Chondrocyte (in vitro differentiated cells): ENCODE measurements at regions not wholly inside any gene's neighbourhood (a gene's known extent, or its start where the extent isn't known, plus 50 kb on each side); places are given as distances from the start of the nearest gene placed in this dataset.

Experiments
- DNase-seq: peaks from one replicate; pipeline ENCODE4 v3.0.0; 2021; ENCODE audit warnings: mixed read lengths, low spot score
- H3K27ac Mint-ChIP-seq: one replicate; pipeline ENCODE4 v1.8.0; 2021; ENCODE audit warnings: mild to moderate bottlenecking, moderate library complexity, mixed read lengths; ENCODE audit not compliant: unreplicated experiment
- H3K27me3 Mint-ChIP-seq: 2 replicates; pipeline ENCODE4 v1.8.0; 2021; ENCODE audit warnings: low read depth, mixed read lengths
- H3K36me3 Mint-ChIP-seq: 2 replicates; pipeline ENCODE4 v1.8.0; 2021; ENCODE audit warnings: low read depth, mixed read lengths
- H3K4me1 Mint-ChIP-seq: 2 replicates; pipeline ENCODE4 v1.8.0; 2021; ENCODE audit warnings: low read depth, mild to moderate bottlenecking, mixed read lengths
- H3K4me3 Mint-ChIP-seq: one replicate; pipeline ENCODE4 v1.8.0; 2021; ENCODE audit warnings: mild to moderate bottlenecking, moderate library complexity, mixed read lengths; ENCODE audit not compliant: unreplicated experiment
- H3K9me3 Mint-ChIP-seq: 2 replicates; pipeline ENCODE4 v1.8.0; 2021; ENCODE audit warnings: low read depth, mixed read lengths
- TF ChIP-seq, protein P1 (sequence below): fragments of 200-600 bp; sonication (generic); IDR thresholded peaks from 2 replicates; pipeline ENCODE4 v1.5.0; 2021; ENCODE audit warnings: antibody characterized with exemption, mild to moderate bottlenecking, moderate library complexity

DNA sequence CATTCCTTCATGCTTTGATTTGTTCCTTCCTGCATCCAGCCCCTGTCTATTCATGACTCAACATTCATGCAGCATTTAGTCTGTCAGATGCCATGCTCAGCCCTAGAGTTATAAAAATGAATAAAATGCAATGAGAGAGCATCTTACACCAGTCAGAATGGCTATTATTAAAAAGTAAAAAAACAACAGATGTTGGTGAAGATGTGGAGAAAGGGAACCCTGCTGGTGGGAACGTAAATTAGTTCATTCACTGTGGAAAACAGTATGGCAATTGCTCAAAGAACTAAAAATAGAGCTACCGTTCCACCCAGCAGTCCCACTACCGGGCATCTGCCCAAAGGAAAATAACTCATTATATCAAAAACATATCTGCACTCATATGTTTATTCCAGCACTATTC lies 70.0 kb upstream of the GTF3A start:
- Mint-ChIP-seq H3K9me3 (peaks cover 4% of the 10 kb centered on the region), H3K27ac (peak overlapping the region; percentile 2), H3K36me3 (no peaks in the 10 kb centered on the region), H3K4me3 (no peak overlapping the region), H3K27me3 (peaks cover 15% of the 10 kb centered on the region), H3K4me1 (peaks cover 12% of the 10 kb centered on the region)
- TF ChIP-seq, protein P1, sequence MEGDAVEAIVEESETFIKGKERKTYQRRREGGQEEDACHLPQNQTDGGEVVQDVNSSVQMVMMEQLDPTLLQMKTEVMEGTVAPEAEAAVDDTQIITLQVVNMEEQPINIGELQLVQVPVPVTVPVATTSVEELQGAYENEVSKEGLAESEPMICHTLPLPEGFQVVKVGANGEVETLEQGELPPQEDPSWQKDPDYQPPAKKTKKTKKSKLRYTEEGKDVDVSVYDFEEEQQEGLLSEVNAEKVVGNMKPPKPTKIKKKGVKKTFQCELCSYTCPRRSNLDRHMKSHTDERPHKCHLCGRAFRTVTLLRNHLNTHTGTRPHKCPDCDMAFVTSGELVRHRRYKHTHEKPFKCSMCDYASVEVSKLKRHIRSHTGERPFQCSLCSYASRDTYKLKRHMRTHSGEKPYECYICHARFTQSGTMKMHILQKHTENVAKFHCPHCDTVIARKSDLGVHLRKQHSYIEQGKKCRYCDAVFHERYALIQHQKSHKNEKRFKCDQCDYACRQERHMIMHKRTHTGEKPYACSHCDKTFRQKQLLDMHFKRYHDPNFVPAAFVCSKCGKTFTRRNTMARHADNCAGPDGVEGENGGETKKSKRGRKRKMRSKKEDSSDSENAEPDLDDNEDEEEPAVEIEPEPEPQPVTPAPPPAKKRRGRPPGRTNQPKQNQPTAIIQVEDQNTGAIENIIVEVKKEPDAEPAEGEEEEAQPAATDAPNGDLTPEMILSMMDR = peak; percentile 69
- no peak for DNase-seq

DNA sequence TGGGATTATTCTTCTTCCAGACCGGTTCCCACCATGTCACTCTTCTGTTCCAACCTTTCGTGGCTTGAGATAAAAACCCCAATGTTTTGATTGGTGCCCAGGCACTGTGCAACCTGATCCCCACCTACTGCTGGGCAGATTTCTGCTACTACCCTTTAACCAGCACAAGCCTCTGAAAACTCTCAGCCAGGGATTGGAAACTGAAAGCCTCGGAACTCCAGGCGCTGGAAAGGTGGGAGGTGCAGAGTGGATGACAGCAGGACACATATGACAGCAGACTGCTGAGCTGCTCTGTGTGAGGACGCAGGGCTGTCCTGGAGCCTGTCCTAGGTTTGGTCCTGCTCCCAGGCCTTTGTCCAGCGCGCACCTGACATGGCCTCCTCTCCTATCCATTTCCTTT lies 68.5 kb upstream of the GTF3A start:
- H3K4me3 Mint-ChIP-seq = no peak overlapping the region

DNA sequence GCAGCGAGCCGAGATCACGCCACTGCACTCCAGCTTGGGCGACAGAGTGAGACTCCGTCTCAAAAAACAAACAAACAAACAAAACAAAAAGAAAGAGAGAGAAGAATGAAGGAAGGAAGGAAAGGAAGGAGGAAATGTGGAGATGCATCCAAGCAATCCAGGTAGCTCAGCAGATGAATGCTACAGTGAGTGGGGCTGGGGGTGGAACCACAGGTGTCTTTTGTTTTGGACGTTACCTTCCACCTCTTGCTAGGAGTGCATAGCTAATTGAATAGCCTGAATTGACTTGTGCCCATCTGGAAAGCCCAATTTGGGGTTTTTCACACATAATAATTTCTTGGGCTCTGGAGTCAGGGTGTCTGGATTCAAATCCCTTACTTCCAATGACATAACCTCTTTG lies 66.0 kb upstream of the GTF3A start:
- TF ChIP-seq, protein P1 = no peak
- H3K27ac Mint-ChIP-seq = no peak overlapping the region

More for the DNA sequence above, 68.5 kb upstream of the GTF3A start:
- Mint-ChIP-seq H3K4me1 (peaks cover 12% of the 10 kb centered on the region), H3K27ac (no peak overlapping the region), H3K9me3 (no peaks in the 10 kb centered on the region), H3K27me3 (peaks cover 16% of the 10 kb centered on the region), H3K36me3 (no peaks in the 10 kb centered on the region)
- TF ChIP-seq, protein P1 = no peak
- DNase-seq = no peak

DNA sequence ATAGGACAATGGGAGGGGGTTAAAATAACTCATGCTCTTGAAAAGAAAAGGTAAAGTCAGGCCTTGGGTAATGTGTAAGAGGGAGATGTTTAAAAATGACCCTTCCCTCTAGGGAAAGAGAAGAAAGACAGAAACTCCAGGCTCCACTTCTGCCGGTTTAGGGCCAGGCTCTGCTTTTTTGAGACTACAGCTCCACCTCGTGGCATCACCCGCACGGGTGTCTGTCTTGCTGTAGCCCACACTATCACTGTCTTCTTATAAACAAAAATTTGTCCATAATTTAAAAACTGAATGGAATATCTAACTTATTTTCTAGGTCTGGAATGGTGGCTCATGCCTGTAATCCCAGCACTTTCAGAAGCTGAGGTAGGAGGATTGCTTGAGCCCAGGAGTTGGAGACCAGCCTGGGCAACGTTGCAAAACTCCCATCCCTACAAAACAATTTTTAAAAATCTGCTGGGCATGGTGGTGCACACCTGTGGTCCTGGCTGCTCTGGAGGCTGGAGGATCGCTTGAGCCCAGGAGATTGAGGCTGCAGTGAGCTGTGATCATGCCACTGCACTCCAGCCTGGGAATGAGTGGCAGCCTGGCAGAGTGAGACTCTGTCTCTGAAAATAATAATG lies 65.1 kb upstream of the GTF3A start:
- no peak for DNase-seq
- no peaks in the 10 kb centered on the region for H3K9me3 Mint-ChIP-seq
- no peaks in the 10 kb centered on the region for H3K36me3 Mint-ChIP-seq
- TF ChIP-seq, protein P1 = peak; percentile 94
- no peak overlapping the region for H3K27ac Mint-ChIP-seq
- H3K4me3 Mint-ChIP-seq = no peak overlapping the region
- peaks cover 18% of the 10 kb centered on the region for H3K27me3 Mint-ChIP-seq
- H3K4me1 Mint-ChIP-seq = peaks cover 4% of the 10 kb centered on the region

More for the DNA sequence above, 66.0 kb upstream of the GTF3A start:
- H3K27me3 Mint-ChIP-seq = peaks cover 18% of the 10 kb centered on the region
- H3K36me3 Mint-ChIP-seq = no peaks in the 10 kb centered on the region
- DNase-seq = no peak
- H3K9me3 Mint-ChIP-seq = no peaks in the 10 kb centered on the region
- no peak overlapping the region for H3K4me3 Mint-ChIP-seq
- H3K4me1 Mint-ChIP-seq = peaks cover 6% of the 10 kb centered on the region

DNA sequence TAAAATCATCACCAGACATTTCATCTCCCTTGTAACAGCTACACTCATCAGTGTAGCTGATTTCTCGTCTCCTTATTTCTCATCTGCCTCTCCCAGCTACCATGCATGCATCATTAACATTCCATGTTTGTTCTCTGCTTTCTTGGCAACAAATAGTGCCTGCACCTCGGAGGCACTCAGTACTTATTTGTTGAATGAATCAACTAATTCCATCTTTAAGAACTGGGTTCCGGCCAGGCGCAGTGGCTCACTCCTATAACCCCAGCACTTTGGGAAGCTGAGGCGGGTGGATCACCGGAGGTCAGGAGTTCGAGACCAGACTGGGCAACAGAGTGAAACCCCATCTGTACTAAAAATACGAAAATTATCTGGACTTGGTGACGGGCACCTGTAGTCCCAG lies 63.9 kb upstream of the GTF3A start:
- Mint-ChIP-seq H3K27ac (no peak overlapping the region), H3K4me1 (no peaks in the 10 kb centered on the region), H3K36me3 (no peaks in the 10 kb centered on the region)

More for the DNA sequence above, 63.9 kb upstream of the GTF3A start:
- Mint-ChIP-seq H3K4me3 (no peak overlapping the region), H3K9me3 (no peaks in the 10 kb centered on the region), H3K27me3 (peaks cover 25% of the 10 kb centered on the region)
- TF ChIP-seq, protein P1 = no peak
- no peak for DNase-seq
